IPS-NIHi7 (cell line): ENCODE measurements at regions not wholly inside any gene's neighbourhood (a gene's known extent, or its start where the extent isn't known, plus 50 kb on each side); places are given as distances from the start of the nearest gene placed in this dataset.
A peak's percentile ranks its signal among the peaks of the same experiment; 100 is the strongest.

Experiments used
- DNase-seq: peaks from one replicate; pipeline ENCODE4 v3.0.0; 2012; ENCODE audit warnings: mixed read lengths; ENCODE audit errors: extremely low spot score

GRCh38 chr1:3954170-3955169 is 54.4 kb upstream of the C1orf174 start:
- no peak for DNase-seq

GRCh38 chr1:3955196-3955772 is 55.2 kb upstream of the C1orf174 start:
- DNase-seq, result no peak

GRCh38 chr1:3956527-3957170 is 56.6 kb upstream of the C1orf174 start:
- DNase-seq, result no peak

GRCh38 chr1:3959361-3959760 is 59.3 kb upstream of the C1orf174 start:
- no peak for DNase-seq

GRCh38 chr1:3963554-3963953 is 63.5 kb upstream of the C1orf174 start:
- no peak for DNase-seq

- DNase-seq, result no peak
Observed at GRCh38 chr1:3965693-3966092, 65.6 kb upstream of the C1orf174 start.

GRCh38 chr1:3968851-3969250 is 68.8 kb upstream of the C1orf174 start:
- peak; percentile 76 for DNase-seq

- no peak for DNase-seq
Observed at GRCh38 chr1:3971981-3972380, 71.9 kb upstream of the C1orf174 start.

- no peak for DNase-seq
Observed at GRCh38 chr1:3975903-3976630, 76.0 kb upstream of the C1orf174 start.

GRCh38 chr1:3976821-3977220 is 76.7 kb upstream of the C1orf174 start:
- no peak for DNase-seq

- DNase-seq, result no peak
Observed at GRCh38 chr1:3978196-3978989, 78.3 kb upstream of the C1orf174 start.

GRCh38 chr1:3978990-3979325 is 78.9 kb upstream of the C1orf174 start:
- DNase-seq, result no peak

GRCh38 chr1:3981261-3981660 is 81.2 kb upstream of the C1orf174 start:
- no peak for DNase-seq

GRCh38 chr1:3981746-3982505 is 81.9 kb upstream of the C1orf174 start:
- DNase-seq, result no peak

GRCh38 chr1:3983181-3983580 is 83.1 kb upstream of the C1orf174 start:
- DNase-seq, result no peak

- DNase-seq, result no peak
Observed at GRCh38 chr1:3984586-3984985, 84.5 kb upstream of the C1orf174 start.

- no peak for DNase-seq
Observed at GRCh38 chr1:3986686-3987218, 86.7 kb upstream of the C1orf174 start.

GRCh38 chr1:3987669-3988235 is 87.7 kb upstream of the C1orf174 start:
- DNase-seq, result no peak

GRCh38 chr1:3988431-3988830 is 88.4 kb upstream of the C1orf174 start:
- DNase-seq, result no peak

- DNase-seq, result no peak
Observed at GRCh38 chr1:3989465-3989864, 89.4 kb upstream of the C1orf174 start.
